ENCODE measurements at regions not wholly inside any gene's neighbourhood (a gene's known extent, or its start where the extent isn't known, plus 50 kb on each side); places are given as distances from the start of the nearest gene placed in this dataset.

DNA sequence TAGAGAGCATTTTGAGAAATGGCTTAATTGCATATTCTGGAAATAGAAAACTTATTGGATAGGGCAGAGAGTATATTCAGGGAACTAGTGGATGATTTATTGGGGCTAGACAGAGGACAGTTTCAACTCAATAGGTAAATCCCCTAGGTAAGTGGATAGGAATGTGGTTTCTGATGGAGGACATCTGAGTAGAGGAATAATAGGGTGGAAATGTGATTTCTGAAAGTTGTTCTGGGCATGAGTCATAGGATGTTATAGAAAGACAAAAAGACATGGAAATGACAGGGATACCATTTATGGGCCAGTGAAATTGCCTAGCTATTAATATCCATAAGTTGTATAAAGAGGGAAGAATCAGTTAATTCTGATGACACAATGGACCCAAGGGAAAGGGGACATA, 563.3 kb upstream of the GOLIM4 start:
- Histone ChIP-seq H3K9me2 (ENCODE audit: insufficient read depth) (0 out of 2 replicates have a peak, but pooled peaks cover 4% of the 10 kb centered on the region), H3K36me3 (ENCODE audit: insufficient read depth) (no peaks in the 10 kb centered on the region), H4K20me1 (replicated peaks; ENCODE audit: insufficient read depth) (no peaks in the 10 kb centered on the region), H3K4me3 (no peak overlapping the region), H3K27ac (ENCODE audit: low read depth) (no peak overlapping the region), H3F3A (replicated peaks; ENCODE audit: low read depth) (no peaks in the 10 kb centered on the region), H3K4me1 (ENCODE audit: insufficient read depth) (peaks cover 7% of the 10 kb centered on the region; the same call in 1 of the 2 replicates), H3K27me3 (ENCODE audit: insufficient read depth) (no peaks in the 10 kb centered on the region), H3K79me2 (replicated peaks; ENCODE audit: insufficient read depth) (no peaks in the 10 kb centered on the region), H2AFZ (no peak overlapping the region), H3K4me2 (no peak overlapping the region)
- ATAC-seq: no peak
- Mint-ChIP-seq H3K27ac (no peak overlapping the region), H3K4me1 (peaks cover 11% of the 10 kb centered on the region), H3K4me3 (no peak overlapping the region), H3K27me3 (ENCODE audit: insufficient read depth, low read depth, poor library complexity) (no peaks in the 10 kb centered on the region), H3K9me3 (peaks cover 8% of the 10 kb centered on the region; the same call in 2 of the 3 replicates), H3K36me3 (ENCODE audit: low read depth) (peaks cover 13% of the 10 kb centered on the region; the same call in 2 of the 3 replicates)
- TF ChIP-seq, protein P1, sequence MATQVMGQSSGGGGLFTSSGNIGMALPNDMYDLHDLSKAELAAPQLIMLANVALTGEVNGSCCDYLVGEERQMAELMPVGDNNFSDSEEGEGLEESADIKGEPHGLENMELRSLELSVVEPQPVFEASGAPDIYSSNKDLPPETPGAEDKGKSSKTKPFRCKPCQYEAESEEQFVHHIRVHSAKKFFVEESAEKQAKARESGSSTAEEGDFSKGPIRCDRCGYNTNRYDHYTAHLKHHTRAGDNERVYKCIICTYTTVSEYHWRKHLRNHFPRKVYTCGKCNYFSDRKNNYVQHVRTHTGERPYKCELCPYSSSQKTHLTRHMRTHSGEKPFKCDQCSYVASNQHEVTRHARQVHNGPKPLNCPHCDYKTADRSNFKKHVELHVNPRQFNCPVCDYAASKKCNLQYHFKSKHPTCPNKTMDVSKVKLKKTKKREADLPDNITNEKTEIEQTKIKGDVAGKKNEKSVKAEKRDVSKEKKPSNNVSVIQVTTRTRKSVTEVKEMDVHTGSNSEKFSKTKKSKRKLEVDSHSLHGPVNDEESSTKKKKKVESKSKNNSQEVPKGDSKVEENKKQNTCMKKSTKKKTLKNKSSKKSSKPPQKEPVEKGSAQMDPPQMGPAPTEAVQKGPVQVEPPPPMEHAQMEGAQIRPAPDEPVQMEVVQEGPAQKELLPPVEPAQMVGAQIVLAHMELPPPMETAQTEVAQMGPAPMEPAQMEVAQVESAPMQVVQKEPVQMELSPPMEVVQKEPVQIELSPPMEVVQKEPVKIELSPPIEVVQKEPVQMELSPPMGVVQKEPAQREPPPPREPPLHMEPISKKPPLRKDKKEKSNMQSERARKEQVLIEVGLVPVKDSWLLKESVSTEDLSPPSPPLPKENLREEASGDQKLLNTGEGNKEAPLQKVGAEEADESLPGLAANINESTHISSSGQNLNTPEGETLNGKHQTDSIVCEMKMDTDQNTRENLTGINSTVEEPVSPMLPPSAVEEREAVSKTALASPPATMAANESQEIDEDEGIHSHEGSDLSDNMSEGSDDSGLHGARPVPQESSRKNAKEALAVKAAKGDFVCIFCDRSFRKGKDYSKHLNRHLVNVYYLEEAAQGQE (IDR thresholded peaks at IDR 0.05; ENCODE audit: unreplicated experiment): no peak
- TF ChIP-seq ZNF462 (CRISPR knock-in tag; IDR thresholded peaks at IDR 0.05): no peak
- TF ChIP-seq EZH2phosphoT487 (IDR thresholded peaks at IDR 0.05; ENCODE audit: unreplicated experiment): no peak
- TF ChIP-seq STAT1 (IDR thresholded peaks at IDR 0.05; ENCODE audit: unreplicated experiment): no peak
- TF ChIP-seq CREB1 (CRISPR knock-in tag; IDR thresholded peaks at IDR 0.05; ENCODE audit: low read depth): no peak
- DNase-seq (ENCODE audit: low spot score): no peak

Data from GM23338 (cell line).